Chondrocyte (in vitro differentiated cells): ENCODE measurements at regions not wholly inside any gene's neighbourhood (a gene's known extent, or its start where the extent isn't known, plus 50 kb on each side); places are given as distances from the start of the nearest gene placed in this dataset.
A peak's percentile ranks its signal among the peaks of the same experiment; 100 is the strongest.

Experiments
- DNase-seq: peaks from one replicate; pipeline ENCODE4 v3.0.0; 2021; ENCODE audit warnings: mixed read lengths, low spot score
- H3K27ac Mint-ChIP-seq: one replicate; pipeline ENCODE4 v1.8.0; 2021; ENCODE audit warnings: mild to moderate bottlenecking, moderate library complexity, mixed read lengths; ENCODE audit not compliant: unreplicated experiment
- H3K27me3 Mint-ChIP-seq: 2 replicates; pipeline ENCODE4 v1.8.0; 2021; ENCODE audit warnings: low read depth, mixed read lengths
- H3K36me3 Mint-ChIP-seq: 2 replicates; pipeline ENCODE4 v1.8.0; 2021; ENCODE audit warnings: low read depth, mixed read lengths
- H3K4me1 Mint-ChIP-seq: 2 replicates; pipeline ENCODE4 v1.8.0; 2021; ENCODE audit warnings: low read depth, mild to moderate bottlenecking, mixed read lengths
- H3K4me3 Mint-ChIP-seq: one replicate; pipeline ENCODE4 v1.8.0; 2021; ENCODE audit warnings: mild to moderate bottlenecking, moderate library complexity, mixed read lengths; ENCODE audit not compliant: unreplicated experiment
- H3K9me3 Mint-ChIP-seq: 2 replicates; pipeline ENCODE4 v1.8.0; 2021; ENCODE audit warnings: low read depth, mixed read lengths
- CTCF ChIP-seq: fragments of 200-600 bp; sonication (generic); IDR thresholded peaks from 2 replicates; pipeline ENCODE4 v1.5.0; 2021; ENCODE audit warnings: antibody characterized with exemption, mild to moderate bottlenecking, moderate library complexity

- Mint-ChIP-seq H3K4me1 (peaks cover 16% of the 10 kb centered on the region), H3K36me3 (no peaks in the 10 kb centered on the region), H3K9me3 (no peaks in the 10 kb centered on the region), H3K4me3 (no peak overlapping the region), H3K27ac (no peak overlapping the region), H3K27me3 (no peaks in the 10 kb centered on the region)
- DNase-seq = no peak
- TF ChIP-seq CTCF = no peak
These were observed 108.5 kb downstream of the PTGS2 start for GRCh38 chr1:186571771-186572170.

- H3K27ac Mint-ChIP-seq = no peak overlapping the region
- no peaks in the 10 kb centered on the region for H3K9me3 Mint-ChIP-seq
- no peaks in the 10 kb centered on the region for H3K27me3 Mint-ChIP-seq
- no peak for TF ChIP-seq CTCF
- H3K36me3 Mint-ChIP-seq = no peaks in the 10 kb centered on the region
- H3K4me1 Mint-ChIP-seq = peaks cover 10% of the 10 kb centered on the region
- no peak overlapping the region for H3K4me3 Mint-ChIP-seq
- DNase-seq = no peak
These were observed 108.9 kb upstream of the PDC start for GRCh38 chr1:186569856-186570255.

GRCh38 chr1:186568221-186568620 lies 107.3 kb upstream of the PDC start:
- no peak for TF ChIP-seq CTCF
- Mint-ChIP-seq H3K36me3 (no peaks in the 10 kb centered on the region), H3K4me1 (peaks cover 10% of the 10 kb centered on the region), H3K27me3 (no peaks in the 10 kb centered on the region), H3K27ac (no peak overlapping the region), H3K4me3 (no peak overlapping the region), H3K9me3 (no peaks in the 10 kb centered on the region)
- no peak for DNase-seq

GRCh38 chr1:186566140-186566855 lies 105.4 kb upstream of the PDC start:
- H3K27ac Mint-ChIP-seq = peak overlapping the region; percentile 63
- peaks cover 10% of the 10 kb centered on the region for H3K4me1 Mint-ChIP-seq
- no peaks in the 10 kb centered on the region for H3K36me3 Mint-ChIP-seq
- H3K4me3 Mint-ChIP-seq = no peak overlapping the region
- H3K9me3 Mint-ChIP-seq = no peaks in the 10 kb centered on the region
- TF ChIP-seq CTCF = no peak
- no peaks in the 10 kb centered on the region for H3K27me3 Mint-ChIP-seq
- DNase-seq = no peak

GRCh38 chr1:186564582-186564981 lies 103.7 kb upstream of the PDC start:
- Mint-ChIP-seq H3K4me1 (peaks cover 10% of the 10 kb centered on the region), H3K27ac (no peak overlapping the region)

More at GRCh38 chr1:186564582-186564981, 103.7 kb upstream of the PDC start:
- Mint-ChIP-seq H3K4me3 (no peak overlapping the region), H3K27me3 (no peaks in the 10 kb centered on the region), H3K9me3 (no peaks in the 10 kb centered on the region), H3K36me3 (no peaks in the 10 kb centered on the region)
- DNase-seq = no peak
- TF ChIP-seq CTCF = no peak
